Amniotic stem cell (primary cell): ENCODE measurements at regions not wholly inside any gene's neighbourhood (a gene's known extent, or its start where the extent isn't known, plus 50 kb on each side); places are given as distances from the start of the nearest gene placed in this dataset.
"Not testable (repeated sequence)": the region's sequence is repeated elsewhere in the genome, so short reads cannot be mapped to it uniquely, and the experiment has no call there.

Source experiments
- DNase-seq: peaks from one replicate; lab custom pipeline; 2025; lab: John Stamatoyannopoulos, UW

- DNase-seq = no peak
Measured at GRCh38 chr6:19552076-19552475, 285.1 kb upstream of the ID4 start.

- DNase-seq = no peak
Measured at GRCh38 chr6:19552588-19552987, 284.6 kb upstream of the ID4 start.

GRCh38 chr6:19554356-19555225 is 282.6 kb upstream of the ID4 start:
- DNase-seq = no peak

- no peak for DNase-seq
Measured at GRCh38 chr6:19557191-19557590, 280.0 kb upstream of the ID4 start.

GRCh38 chr6:19558201-19558600 is 279.0 kb upstream of the ID4 start:
- no peak for DNase-seq

GRCh38 chr6:19558934-19559333 is 278.2 kb upstream of the ID4 start:
- DNase-seq = no peak

GRCh38 chr6:19562468-19562867 is 274.7 kb upstream of the ID4 start:
- no peak for DNase-seq

GRCh38 chr6:19569563-19569962 is 267.6 kb upstream of the ID4 start:
- DNase-seq = no peak

GRCh38 chr6:19571176-19571575 is 266.0 kb upstream of the ID4 start:
- no peak for DNase-seq

GRCh38 chr6:19578481-19578880 is 258.7 kb upstream of the ID4 start:
- DNase-seq = no peak

GRCh38 chr6:19584207-19584606 is 253.0 kb upstream of the ID4 start:
- not testable (repeated sequence) for DNase-seq

- no peak for DNase-seq
Measured at GRCh38 chr6:19587238-19587942, 249.8 kb upstream of the ID4 start.

GRCh38 chr6:19590501-19591131 is 246.6 kb upstream of the ID4 start:
- no peak for DNase-seq

GRCh38 chr6:19597809-19598320 is 239.3 kb upstream of the ID4 start:
- no peak for DNase-seq

- no peak for DNase-seq
Measured at GRCh38 chr6:19599796-19600464, 237.2 kb upstream of the ID4 start.

- no peak for DNase-seq
Measured at GRCh38 chr6:19602434-19603013, 234.6 kb upstream of the ID4 start.

- no peak for DNase-seq
Measured at GRCh38 chr6:19603721-19604120, 233.4 kb upstream of the ID4 start.

GRCh38 chr6:19605624-19606023 is 231.5 kb upstream of the ID4 start:
- DNase-seq = no peak

- DNase-seq = no peak
Measured at GRCh38 chr6:19608546-19608945, 228.6 kb upstream of the ID4 start.

GRCh38 chr6:19609972-19610641 is 227.1 kb upstream of the ID4 start:
- no peak for DNase-seq
